ENCODE measurements at regions not wholly inside any gene's neighbourhood (a gene's known extent, or its start where the extent isn't known, plus 50 kb on each side); places are given as distances from the start of the nearest gene placed in this dataset.
A peak's percentile ranks its signal among the peaks of the same experiment; 100 is the strongest.
"Not testable (repeated sequence)": the region's sequence is repeated elsewhere in the genome, so short reads cannot be mapped to it uniquely, and the experiment has no call there.

GRCh38 chr4:177255359-177255758 is 54.3 kb upstream of the NEIL3 start:
- ChIA-PET POLR2A (no interaction called here), CTCF (ENCODE audit: low intra/inter-chr PET ratio, low total read pairs) (no interaction called here)
- no peak for TF ChIP-seq FOXA3 (CRISPR knock-in tag; IDR thresholded peaks at IDR 0.05)
- no peak for TF ChIP-seq CREM (IDR thresholded peaks at IDR 0.05)
- TF ChIP-seq CREM (CRISPR knock-in tag; IDR thresholded peaks at IDR 0.05): no peak
- TF ChIP-seq ZNF75D (CRISPR knock-in tag; IDR thresholded peaks at IDR 0.05; ENCODE audit: borderline replicate concordance): no peak
- TF ChIP-seq ZNF260 (CRISPR knock-in tag; IDR thresholded peaks at IDR 0.05; ENCODE audit: borderline replicate concordance, low read depth): no peak
- Histone ChIP-seq H3K4me3 (replicated peaks in 1 of 3; ENCODE audit: insufficient read depth in 1 of 3, low read depth in 2 of 3, low read length in 3 of 3) (no peak overlapping the region), H3K4me2 (ENCODE audit: low read depth, low read length) (no peak overlapping the region), H3K27me3 (ENCODE audit: control insufficient read depth in 1 of 2, insufficient read depth in 2 of 2, low read length in 2 of 2) (no peaks in the 10 kb centered on the region), H3K36me3 (replicated peaks in 1 of 2; ENCODE audit: control insufficient read depth in 1 of 2, insufficient read depth in 2 of 2, low read length in 2 of 2) (no peaks in the 10 kb centered on the region), H3K4me1 (ENCODE audit: insufficient read depth, low read length) (no peaks in the 10 kb centered on the region), H3K79me2 (ENCODE audit: insufficient read depth, low read length) (no peaks in the 10 kb centered on the region), H4K20me1 (ENCODE audit: insufficient read depth, low read length) (no peaks in the 10 kb centered on the region), H3K9ac (ENCODE audit: insufficient read depth, low read depth, low read length) (no peak overlapping the region), H3K27ac (ENCODE audit: extremely low read length, insufficient read depth, low read length) (no peak overlapping the region), H2AFZ (ENCODE audit: low read length) (no peak overlapping the region), H3K9me3 (ENCODE audit: low read length) (no peaks in the 10 kb centered on the region)
- no TSS peak for BruUV-seq (replicated peaks)
- in situ Hi-C loops (cut with HindIII; ENCODE audit: extremely low pct_ligation_motif_present, low pct_unique_long_range_greater_than_20kb): no loop called here
- FAIRE-seq (no peak), ATAC-seq (no peak), DNase-seq (ENCODE audit: low spot score) (no peak)
- intact Hi-C loops (cut with micrococcal nuclease; ENCODE audit: unreplicated experiment): loop anchor here (10.0 kb wide), 1 partner anchor 299 kb away; no protein-coding TSS in a partner anchor
- 11% methylated on average over 2 of the region's 2 CpGs for WGBS (ENCODE audit: low lambda C conversion rate)

- Histone ChIP-seq H3K36me3 (replicated peaks in 1 of 2; ENCODE audit: control insufficient read depth in 1 of 2, insufficient read depth in 2 of 2, low read length in 2 of 2) (no peaks in the 10 kb centered on the region), H3K27ac (ENCODE audit: extremely low read length, insufficient read depth, low read length) (no peak overlapping the region), H3K4me2 (ENCODE audit: low read depth, low read length) (peak overlapping the region; percentile 42), H3K27me3 (ENCODE audit: control insufficient read depth in 1 of 2, insufficient read depth in 2 of 2, low read length in 2 of 2) (no peaks in the 10 kb centered on the region), H3K9ac (ENCODE audit: insufficient read depth, low read depth, low read length) (no peak overlapping the region), H3K79me2 (ENCODE audit: insufficient read depth, low read length) (no peaks in the 10 kb centered on the region), H2AFZ (ENCODE audit: low read length) (peak overlapping the region; percentile 23), H3K4me3 (replicated peaks in 1 of 3; ENCODE audit: insufficient read depth in 1 of 3, low read depth in 2 of 3, low read length in 3 of 3) (no peak overlapping the region), H3K9me3 (ENCODE audit: low read length) (no peaks in the 10 kb centered on the region), H4K20me1 (ENCODE audit: insufficient read depth, low read length) (no peaks in the 10 kb centered on the region), H3K4me1 (ENCODE audit: insufficient read depth, low read length) (no peaks in the 10 kb centered on the region)
- POLR2A ChIA-PET: no interaction called here
- no peak for TF ChIP-seq MED1 (CRISPR knock-in tag; IDR thresholded peaks at IDR 0.05)
- no peak for TF ChIP-seq NBN (conservative IDR thresholded peaks at IDR 0.05)
- ATAC-seq (no peak), DNase-seq (ENCODE audit: low spot score) (no peak), FAIRE-seq (no peak)
- intact Hi-C loops (cut with micrococcal nuclease; ENCODE audit: unreplicated experiment) (loop anchor here (10.0 kb wide), 1 partner anchor 298 kb away; no protein-coding TSS in a partner anchor), in situ Hi-C loops (cut with HindIII; ENCODE audit: extremely low pct_ligation_motif_present, low pct_unique_long_range_greater_than_20kb) (no loop called here)
- CTCF ChIA-PET (ENCODE audit: low intra/inter-chr PET ratio, low total read pairs): no interaction called here
- WGBS (ENCODE audit: low lambda C conversion rate): 31% methylated on average over 6 of the region's 6 CpGs
- BruUV-seq (replicated peaks): no TSS peak
Observed at GRCh38 chr4:177256950-177257349, 52.7 kb upstream of the NEIL3 start.

GRCh38 chr4:177259466-177259865 is 50.2 kb upstream of the NEIL3 start:
- DNase-seq (ENCODE audit: low spot score); in situ Hi-C loops (cut with HindIII; ENCODE audit: extremely low pct_ligation_motif_present, low pct_unique_long_range_greater_than_20kb); H3K9ac ChIP-seq (ENCODE audit: insufficient read depth, low read depth, low read length); H4K20me1 ChIP-seq (ENCODE audit: insufficient read depth, low read length); H3K4me3 ChIP-seq (replicated peaks in 1 of 3; ENCODE audit: insufficient read depth in 1 of 3, low read depth in 2 of 3, low read length in 3 of 3); H3K9me3 ChIP-seq (ENCODE audit: low read length); CTCF ChIA-PET (ENCODE audit: low intra/inter-chr PET ratio, low total read pairs); FAIRE-seq; BruUV-seq (replicated peaks); H3K4me2 ChIP-seq (ENCODE audit: low read depth, low read length); H3K27me3 ChIP-seq (ENCODE audit: control insufficient read depth in 1 of 2, insufficient read depth in 2 of 2, low read length in 2 of 2); H3K4me1 ChIP-seq (ENCODE audit: insufficient read depth, low read length); POLR2A ChIA-PET; ATAC-seq; H3K27ac ChIP-seq (ENCODE audit: extremely low read length, insufficient read depth, low read length); H3K36me3 ChIP-seq (replicated peaks in 1 of 2; ENCODE audit: control insufficient read depth in 1 of 2, insufficient read depth in 2 of 2, low read length in 2 of 2); H2AFZ ChIP-seq (ENCODE audit: low read length); H3K79me2 ChIP-seq (ENCODE audit: insufficient read depth, low read length): not testable (repeated sequence)
- intact Hi-C loops (cut with micrococcal nuclease; ENCODE audit: unreplicated experiment): loop anchor here (10.0 kb wide), 1 partner anchor 295 kb away; no protein-coding TSS in a partner anchor
- 4% methylated on average over 2 of the region's 2 CpGs for WGBS (ENCODE audit: low lambda C conversion rate)
